ENCODE measurements at regions not wholly inside any gene's neighbourhood (a gene's known extent, or its start where the extent isn't known, plus 50 kb on each side); places are given as distances from the start of the nearest gene placed in this dataset.

GRCh38 chr19:31223740-31224534 is 125.3 kb downstream of the TSHZ3 start:
- DNase-seq = no peak

- no peak for DNase-seq
Observed at GRCh38 chr19:31220540-31220939, 128.7 kb downstream of the TSHZ3 start.

DNA sequence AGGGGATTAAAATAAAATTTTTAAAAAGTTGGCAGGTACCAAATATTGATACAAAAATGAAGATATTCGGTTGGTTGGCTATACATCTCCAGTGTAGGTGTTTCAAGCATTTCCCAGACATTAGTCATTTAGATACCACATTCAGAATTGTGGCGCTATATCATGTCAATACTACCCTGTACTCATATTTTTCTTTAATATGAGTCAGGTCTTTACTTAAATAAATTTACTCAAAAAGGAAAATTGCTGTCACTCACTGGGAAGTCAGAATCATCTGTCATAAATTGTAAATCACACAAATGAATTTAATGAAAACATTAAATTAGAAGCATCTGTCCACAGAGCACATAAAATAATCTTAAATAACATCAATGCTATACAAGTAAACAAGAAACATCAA is 134.2 kb downstream of the TSHZ3 start:
- no peak for DNase-seq

- DNase-seq = no peak
Observed at GRCh38 chr19:31214086-31214485, 135.2 kb downstream of the TSHZ3 start.

GRCh38 chr19:31211088-31211487 is 138.1 kb downstream of the TSHZ3 start:
- DNase-seq = no peak

DNA sequence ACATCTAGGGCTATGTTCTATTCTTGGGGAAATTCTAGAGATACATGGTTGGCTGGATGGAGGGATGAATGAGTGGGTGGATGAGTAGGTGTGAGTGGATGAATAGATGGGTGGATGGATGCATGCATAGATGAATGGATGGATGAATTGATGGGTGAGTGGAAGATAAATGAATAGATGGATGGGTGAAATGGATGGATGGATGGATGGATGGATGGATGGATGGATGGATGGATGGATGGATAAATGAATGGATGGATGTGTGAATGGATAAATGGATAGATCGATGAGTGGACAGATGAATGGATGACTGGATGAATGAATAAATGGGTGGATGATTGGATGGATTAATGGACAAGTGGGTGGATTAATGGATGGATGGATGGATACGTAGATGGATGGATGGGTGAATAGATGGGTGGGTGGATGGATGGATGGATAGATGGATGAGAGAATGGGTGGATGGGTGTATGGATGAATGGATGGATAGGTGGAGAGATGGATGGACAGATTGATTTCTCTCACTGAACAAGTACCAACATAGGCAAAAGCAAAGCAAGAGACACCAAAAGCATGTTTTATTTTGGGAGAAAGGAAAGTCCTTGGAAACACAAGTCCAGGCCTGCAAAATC is 143.2 kb downstream of the TSHZ3 start:
- no peak for DNase-seq

- no peak for DNase-seq
Observed at GRCh38 chr19:31204115-31204514, 145.1 kb downstream of the TSHZ3 start.

GRCh38 chr19:31185261-31185660 is 164.0 kb downstream of the TSHZ3 start:
- no peak for DNase-seq

DNA sequence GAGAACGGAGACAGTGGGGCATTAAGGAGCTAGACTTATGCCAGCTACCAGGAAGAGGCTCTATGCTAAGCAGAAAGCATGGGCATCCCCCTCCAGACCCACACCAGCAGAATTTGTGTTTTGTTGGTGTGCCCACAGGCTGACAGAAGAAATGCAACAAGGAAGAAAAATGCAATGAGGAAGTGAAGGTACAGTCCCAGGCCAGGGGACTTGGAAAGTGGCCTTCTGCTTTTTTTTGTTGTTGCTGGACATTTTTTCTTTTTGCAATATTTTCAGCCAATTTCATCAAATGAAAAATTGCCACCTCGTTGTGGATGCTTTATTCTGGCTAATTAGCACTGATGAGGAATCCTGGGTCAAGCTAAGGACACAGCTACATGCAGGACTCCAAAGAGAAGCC is 167.7 kb downstream of the TSHZ3 start:
- DNase-seq = no peak

DNA sequence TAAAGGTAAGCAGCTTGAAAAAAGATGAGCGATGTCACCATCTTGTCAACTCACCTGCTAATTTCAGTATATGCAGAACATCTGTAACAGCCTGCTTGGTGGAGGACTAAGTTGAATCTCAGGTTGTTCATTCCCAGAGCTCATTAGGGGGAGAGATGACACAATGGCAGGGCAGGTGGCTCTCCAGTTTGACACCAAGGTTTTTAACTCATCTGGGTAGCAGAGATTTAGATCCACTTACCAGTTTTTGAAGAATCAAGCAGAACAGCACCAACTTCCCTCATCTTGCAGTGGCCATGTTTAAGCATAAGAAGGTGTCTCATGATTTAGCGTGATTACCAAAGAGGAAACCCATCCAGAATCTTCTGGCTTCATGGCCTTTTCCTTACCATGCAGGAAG is 168.3 kb downstream of the TSHZ3 start:
- DNase-seq = no peak

DNA sequence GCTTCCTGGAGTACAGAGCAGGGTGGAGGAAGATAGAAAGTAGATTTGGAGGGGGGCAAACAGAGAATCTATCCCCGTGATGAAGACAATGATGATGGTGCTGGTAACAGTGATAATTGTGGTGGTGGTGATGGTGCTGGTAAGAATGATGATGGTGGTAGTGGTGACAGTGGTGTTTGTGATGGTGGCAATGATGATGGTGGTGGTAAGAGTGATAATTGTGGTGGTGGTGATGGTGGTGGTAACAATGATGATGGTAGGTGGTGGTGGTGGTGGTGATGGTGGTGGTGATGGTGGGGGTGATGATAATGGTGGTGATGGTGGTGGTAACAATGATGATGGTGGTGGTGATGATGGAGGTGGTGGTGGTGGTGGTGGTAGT is 169.8 kb downstream of the TSHZ3 start:
- no peak for DNase-seq

- no peak for DNase-seq
Observed at GRCh38 chr19:31178833-31179470, 170.3 kb downstream of the TSHZ3 start.

- no peak for DNase-seq
Observed at GRCh38 chr19:31177246-31177645, 172.0 kb downstream of the TSHZ3 start.

DNA sequence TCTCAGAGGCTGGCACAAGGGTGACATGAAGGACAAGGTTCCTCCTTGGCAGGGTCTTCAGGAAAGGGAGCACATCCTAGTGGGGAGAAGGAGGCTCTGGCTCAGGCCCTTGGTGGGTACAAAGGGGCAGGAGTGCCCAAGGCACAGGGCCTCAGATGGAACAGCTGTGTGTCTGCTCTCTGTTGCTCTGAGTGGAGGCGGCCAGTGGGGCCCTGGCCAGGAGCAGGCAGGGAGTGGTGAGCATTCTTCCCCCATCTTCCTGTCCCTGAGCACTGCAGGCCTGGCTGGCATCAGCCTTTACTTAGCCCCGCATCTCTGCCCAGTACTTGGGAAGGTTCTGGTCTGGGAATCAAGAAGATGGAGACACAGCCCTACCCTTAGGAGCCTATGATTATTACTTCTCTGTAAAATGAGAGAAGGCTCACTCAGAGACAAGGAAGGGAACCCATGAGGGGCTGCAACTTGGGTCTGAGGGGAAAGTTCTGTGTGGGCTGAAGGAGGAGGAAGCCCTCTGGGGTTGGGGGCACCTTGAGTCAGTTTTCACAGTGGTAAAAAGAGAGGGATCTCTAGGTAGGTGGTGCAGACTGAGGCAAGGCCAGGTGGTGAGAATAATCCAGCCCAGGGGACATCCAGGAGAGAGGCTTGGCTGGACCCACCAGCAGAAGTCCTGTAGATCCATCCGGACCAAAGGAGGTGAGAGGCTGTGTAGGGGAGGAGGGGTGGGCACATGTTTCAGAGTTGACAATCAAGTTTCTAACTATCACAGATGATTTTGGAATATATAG is 173.5 kb downstream of the TSHZ3 start:
- no peak for DNase-seq

DNA sequence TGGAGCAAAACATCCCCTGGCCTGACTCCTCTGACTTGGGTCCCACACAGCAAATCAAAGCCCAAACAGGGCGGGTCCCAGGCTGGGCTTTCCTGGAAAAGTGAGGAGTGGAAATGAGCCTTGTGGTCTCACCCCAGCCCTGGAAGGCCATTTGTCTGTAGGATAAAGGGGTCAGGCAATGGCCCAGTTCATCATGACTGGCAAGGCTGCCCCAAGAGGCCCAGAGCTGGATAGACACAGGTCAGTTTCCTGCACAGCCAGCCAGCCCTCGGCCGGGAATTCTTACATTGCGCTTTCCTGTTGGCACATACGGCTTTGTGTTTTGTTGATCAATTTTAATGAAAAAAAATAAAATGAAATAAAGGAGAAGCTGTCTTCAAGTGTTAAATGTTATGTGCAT is 174.3 kb downstream of the TSHZ3 start:
- no peak for DNase-seq

DNA sequence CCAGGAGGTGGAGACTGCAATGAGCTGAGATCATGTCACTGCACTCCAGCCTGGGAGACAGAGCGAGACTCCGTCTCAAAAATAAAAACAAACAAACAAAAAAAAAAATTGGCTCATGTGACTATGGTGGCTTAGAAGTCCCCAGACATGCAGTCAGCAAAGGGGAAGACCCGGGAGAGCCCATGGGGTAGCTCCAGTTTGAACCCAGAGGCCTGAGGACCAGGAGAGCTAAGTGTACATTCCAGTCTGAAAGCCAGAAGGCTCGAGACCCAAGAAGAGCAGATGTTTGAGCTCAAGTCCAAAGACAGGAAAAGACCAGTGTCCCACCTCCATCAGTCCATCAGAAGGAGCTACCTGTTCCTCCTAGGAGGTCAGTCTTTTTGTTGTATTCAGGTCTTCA is 175.2 kb downstream of the TSHZ3 start:
- no peak for DNase-seq

GRCh38 chr19:31171936-31172335 is 177.3 kb downstream of the TSHZ3 start:
- no peak for DNase-seq

GRCh38 chr19:31170046-31170445 is 179.2 kb downstream of the TSHZ3 start:
- DNase-seq = no peak

DNA sequence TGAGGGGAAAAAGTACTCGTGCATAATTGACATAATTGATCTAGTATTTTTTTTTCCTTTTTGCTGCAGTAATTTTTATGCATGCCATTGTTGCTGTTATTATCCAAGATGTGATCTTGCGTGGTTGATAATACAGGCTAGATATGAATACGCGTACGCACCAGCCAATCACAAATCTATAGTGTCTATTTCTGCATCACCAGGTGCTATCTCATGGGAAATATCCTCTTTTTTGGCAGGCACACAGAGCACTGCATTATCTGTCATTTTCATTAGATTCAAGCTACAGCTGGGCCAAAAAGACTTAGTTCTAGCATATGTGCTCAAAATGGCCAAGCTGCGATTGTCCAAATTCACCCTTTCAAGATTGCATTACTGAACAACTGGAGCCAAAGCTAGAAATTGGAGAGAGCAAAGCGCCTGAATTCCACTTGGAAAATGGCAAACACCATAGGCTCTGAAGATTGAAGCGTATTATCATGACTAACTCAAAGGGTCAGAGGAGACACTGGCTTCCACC is 181.1 kb downstream of the TSHZ3 start:
- DNase-seq = no peak

DNA sequence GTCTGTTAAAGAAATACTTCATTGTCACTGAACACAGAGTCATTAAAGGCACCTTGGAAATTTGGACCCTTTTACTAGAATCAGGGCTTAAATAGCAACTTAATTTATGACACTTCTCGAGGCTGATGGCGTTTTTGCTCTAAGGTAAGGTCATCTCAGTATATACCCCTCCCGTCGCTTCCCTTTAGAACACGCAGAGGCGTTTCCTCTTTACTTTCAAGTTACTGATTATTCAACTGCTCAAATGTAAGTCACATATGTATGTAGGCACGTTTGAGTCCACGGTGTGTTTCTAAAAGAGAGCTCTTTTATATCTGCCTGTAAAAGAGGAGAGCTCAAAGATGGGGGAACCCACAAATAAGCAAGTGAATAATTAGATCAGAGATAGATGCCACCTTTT is 181.5 kb downstream of the TSHZ3 start:
- no peak for DNase-seq

DNA sequence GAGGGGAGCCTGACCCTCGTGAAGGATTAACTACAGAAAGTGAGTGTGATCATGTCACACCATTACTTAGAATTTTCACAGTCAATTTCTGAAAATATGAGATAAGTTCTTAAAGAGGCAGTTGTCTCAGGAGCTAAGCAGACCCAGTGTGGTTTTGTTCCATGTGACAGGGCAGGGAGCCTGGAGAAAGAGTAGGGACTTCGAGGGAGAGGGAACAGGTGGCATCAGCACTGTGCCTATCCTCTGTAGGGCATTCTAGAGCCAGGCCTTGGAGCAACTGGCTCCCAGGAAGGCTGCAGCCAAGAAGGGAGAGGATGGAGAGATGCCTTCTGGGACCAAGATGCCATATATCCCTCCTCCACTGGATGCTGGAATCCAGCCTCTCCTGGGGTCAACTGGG is 183.0 kb downstream of the TSHZ3 start:
- no peak for DNase-seq

GRCh38 chr19:31164791-31165251 is 184.4 kb downstream of the TSHZ3 start:
- no peak for DNase-seq

DNA sequence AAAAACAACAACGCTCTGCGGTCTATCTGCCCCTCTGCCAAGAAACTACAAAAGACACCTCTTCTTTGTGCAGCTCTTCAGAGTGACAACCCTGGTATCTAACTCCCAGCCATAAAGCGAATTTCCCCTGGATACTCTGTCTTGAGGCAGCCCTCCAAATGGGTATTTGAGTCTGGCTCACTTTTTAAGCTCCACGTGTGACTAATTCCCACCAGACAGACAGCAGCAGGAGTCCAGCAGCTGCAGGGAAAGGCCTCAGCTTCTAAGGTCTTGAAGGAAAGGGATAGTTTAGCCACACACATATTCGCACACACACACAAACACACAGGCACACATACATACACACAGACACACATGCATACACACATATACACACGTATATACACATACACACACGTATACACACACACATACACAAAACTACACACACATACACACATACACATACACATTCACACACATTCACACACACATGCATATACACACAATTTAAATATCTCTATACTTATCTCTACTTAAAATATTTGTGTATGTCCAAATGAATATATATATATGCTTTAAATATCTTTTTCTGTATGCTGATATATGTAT is 188.8 kb downstream of the TSHZ3 start:
- DNase-seq = no peak
